H9 (cell line): ENCODE measurements at regions not wholly inside any gene's neighbourhood (a gene's known extent, or its start where the extent isn't known, plus 50 kb on each side); places are given as distances from the start of the nearest gene placed in this dataset.

Experiments used
- DNase-seq: peaks from one replicate; pipeline ENCODE4 v3.0.0-alpha.2; 2017
- H2AFZ ChIP-seq: one replicate; pipeline ENCODE4 v1.6.1; 2013; ENCODE audit warnings: mild to moderate bottlenecking, low read length, control low read depth, moderate library complexity
- H2AK5ac ChIP-seq: 2 replicates; pipeline ENCODE4 v1.6.1; 2013; ENCODE audit warnings: low read length, control low read depth, mixed read lengths; ENCODE audit not compliant: insufficient read length
- H2BK120ac ChIP-seq: one replicate; pipeline ENCODE4 v1.6.1; 2013; ENCODE audit warnings: low read depth, mild to moderate bottlenecking, low read length, control low read depth, inconsistent platforms; ENCODE audit not compliant: poor library complexity, severe bottlenecking
- H2BK12ac ChIP-seq: 2 replicates; pipeline ENCODE4 v1.6.1; 2013; ENCODE audit warnings: low read length, control low read depth, mixed read lengths, low read depth; ENCODE audit not compliant: insufficient read length
- H2BK15ac ChIP-seq: 2 replicates; pipeline ENCODE4 v1.6.1; 2013; ENCODE audit warnings: low read depth, low read length, control low read depth
- H2BK20ac ChIP-seq: one replicate; pipeline ENCODE4 v1.6.1; 2013; ENCODE audit warnings: low read depth, mild to moderate bottlenecking, low read length, control low read depth, inconsistent platforms; ENCODE audit not compliant: poor library complexity, severe bottlenecking
- H2BK5ac ChIP-seq: 2 replicates; pipeline ENCODE4 v1.6.1; 2013; ENCODE audit warnings: low read length, control low read depth, mixed read lengths; ENCODE audit not compliant: insufficient read length
- H3K14ac ChIP-seq: 2 replicates; pipeline ENCODE4 v1.6.1; 2013; ENCODE audit warnings: low read length, control low read depth; ENCODE audit not compliant: insufficient read depth
- H3K18ac ChIP-seq: 2 replicates; pipeline ENCODE4 v1.6.1; 2013; ENCODE audit warnings: low read depth, mild to moderate bottlenecking, mixed read lengths, low read length, control low read depth; ENCODE audit not compliant: insufficient read length
- H3K23ac ChIP-seq: 2 replicates; pipeline ENCODE4 v1.6.1; 2013; ENCODE audit warnings: low read length, control low read depth, mixed read lengths, low read depth; ENCODE audit not compliant: insufficient read length
- H3K23me2 ChIP-seq: 2 replicates; pipeline ENCODE4 v1.6.1; 2013; ENCODE audit warnings: low read depth, mild to moderate bottlenecking, mixed read lengths, low read length, control low read depth; ENCODE audit not compliant: insufficient read length, poor library complexity, severe bottlenecking
- H3K27ac ChIP-seq: 2 replicates; pipeline ENCODE4 v1.5.1; 2013; ENCODE audit warnings: low read length, control low read depth, mixed read lengths, low read depth; ENCODE audit not compliant: insufficient read length
- H3K27me3 ChIP-seq: 2 replicates; pipeline ENCODE4 v1.6.1; 2013; ENCODE audit warnings: low read length, control low read depth, inconsistent platforms; ENCODE audit not compliant: insufficient read depth
- H3K4ac ChIP-seq: 2 replicates; pipeline ENCODE4 v1.6.1; 2013; ENCODE audit warnings: low read depth, mild to moderate bottlenecking, control low read depth, inconsistent platforms, low read length, moderate library complexity
- H3K4me1 ChIP-seq: 2 replicates; pipeline ENCODE4 v1.6.1; 2013; ENCODE audit warnings: low read length, control low read depth, inconsistent platforms; ENCODE audit not compliant: insufficient read depth
- H3K4me2 ChIP-seq: 2 replicates; pipeline ENCODE4 v1.6.1; 2013; ENCODE audit warnings: low read length, control low read depth, mixed read lengths; ENCODE audit not compliant: insufficient read length, insufficient read depth
- H3K56ac ChIP-seq: 2 replicates; pipeline ENCODE4 v1.6.1; 2013; ENCODE audit warnings: low read depth, mild to moderate bottlenecking, mixed read lengths, low read length, control low read depth; ENCODE audit not compliant: insufficient read length
- H3K79me1 ChIP-seq: 2 replicates; pipeline ENCODE4 v1.6.1; 2013; ENCODE audit warnings: low read depth, mild to moderate bottlenecking, moderate library complexity, low read length, control low read depth, inconsistent platforms; ENCODE audit not compliant: insufficient read depth, poor library complexity, severe bottlenecking
- H3K79me2 ChIP-seq: 2 replicates; pipeline ENCODE4 v1.6.1; 2013; ENCODE audit warnings: low read length, control low read depth, inconsistent platforms; ENCODE audit not compliant: insufficient read depth
- H3K9ac ChIP-seq: 2 replicates; pipeline ENCODE4 v1.6.1; 2013; ENCODE audit warnings: low read length, control low read depth, mixed read lengths; ENCODE audit not compliant: insufficient read length; ENCODE audit errors: extremely low read depth
- H3K9me3 ChIP-seq: one replicate; pipeline ENCODE4 v1.6.1; 2013; ENCODE audit warnings: low read depth, low read length, inconsistent platforms; ENCODE audit not compliant: control insufficient read depth
- H3T11ph ChIP-seq: one replicate; pipeline ENCODE4 v1.6.1; 2013; ENCODE audit warnings: mild to moderate bottlenecking, low read length, control low read depth, inconsistent platforms
- H4K20me1 ChIP-seq: one replicate; pipeline ENCODE4 v1.6.1; 2013; ENCODE audit not compliant: control insufficient read depth, insufficient read length, insufficient read depth
- H4K5ac ChIP-seq: 2 replicates; pipeline ENCODE4 v1.6.1; 2013; ENCODE audit warnings: low read depth, mild to moderate bottlenecking, mixed read lengths, low read length, control low read depth; ENCODE audit not compliant: insufficient read length
- H4K8ac ChIP-seq: replicated peaks from 2 replicates; pipeline ENCODE4 v1.6.1; 2013; ENCODE audit warnings: low read length, control low read depth, mixed read lengths, low read depth; ENCODE audit not compliant: insufficient read length
- H4K91ac ChIP-seq: 2 replicates; pipeline ENCODE4 v1.6.1; 2013; ENCODE audit warnings: low read depth, mild to moderate bottlenecking, moderate library complexity, mixed read lengths, low read length, control low read depth; ENCODE audit not compliant: insufficient read length
- H3K27ac Mint-ChIP-seq, 3 experiments: 2 replicates in 2 of 3; 3 replicates in 1 of 3; pipeline ENCODE4 v1.8.0; 2020 to 2021; ENCODE audit warnings: mixed read lengths in 3 of 3, mild to moderate bottlenecking in 1 of 3, moderate library complexity in 1 of 3
- H3K27me3 Mint-ChIP-seq: 2 replicates; pipeline ENCODE4 v1.8.0; 2021; ENCODE audit warnings: low read depth, mild to moderate bottlenecking, moderate library complexity, mixed read lengths
- H3K36me3 Mint-ChIP-seq, 3 experiments: 2 replicates in 2 of 3; 3 replicates in 1 of 3; pipeline ENCODE4 v1.8.0; 2020 to 2021; ENCODE audit warnings: low read depth in 3 of 3, mixed read lengths in 3 of 3; ENCODE audit not compliant: insufficient read depth in 1 of 3
- H3K4me1 Mint-ChIP-seq, 2 experiments: 2 replicates each; pipeline ENCODE4 v1.8.0; 2020; ENCODE audit warnings: mixed read lengths in 2 of 2
- H3K4me3 Mint-ChIP-seq, 2 experiments: 2 replicates in 1 of 2; 3 replicates in 1 of 2; pipeline ENCODE4 v1.8.0; 2020 to 2021; ENCODE audit warnings: mild to moderate bottlenecking in 2 of 2, mixed read lengths in 2 of 2, moderate library complexity in 1 of 2
- H3K9me3 Mint-ChIP-seq, 2 experiments: 2 replicates in 1 of 2; 3 replicates in 1 of 2; pipeline ENCODE4 v1.8.0; 2020; ENCODE audit warnings: mild to moderate bottlenecking in 2 of 2, mixed read lengths in 2 of 2, moderate library complexity in 1 of 2
- WGBS: extraction: QIAGEN DNeasy Blood & Tissue Kit; methylation state at CpG from one replicate; pipeline ENCODE4 v1.1.7; 2013; ENCODE audit warnings: missing lambda C conversion rate, low lambda C conversion rate, mixed read lengths; ENCODE audit not compliant: insufficient read length; ENCODE audit errors: extremely low coverage; 5-methylcytosine and 5-hydroxymethylcytosine counted together
- TF ChIP-seq, protein P1 (sequence below): fragments of 200-600 bp; sonication (generic); conservative IDR thresholded peaks from 3 replicates; pipeline ENCODE4 v1.8.0; 2021; ENCODE audit warnings: antibody characterized with exemption, mild to moderate bottlenecking

DNA sequence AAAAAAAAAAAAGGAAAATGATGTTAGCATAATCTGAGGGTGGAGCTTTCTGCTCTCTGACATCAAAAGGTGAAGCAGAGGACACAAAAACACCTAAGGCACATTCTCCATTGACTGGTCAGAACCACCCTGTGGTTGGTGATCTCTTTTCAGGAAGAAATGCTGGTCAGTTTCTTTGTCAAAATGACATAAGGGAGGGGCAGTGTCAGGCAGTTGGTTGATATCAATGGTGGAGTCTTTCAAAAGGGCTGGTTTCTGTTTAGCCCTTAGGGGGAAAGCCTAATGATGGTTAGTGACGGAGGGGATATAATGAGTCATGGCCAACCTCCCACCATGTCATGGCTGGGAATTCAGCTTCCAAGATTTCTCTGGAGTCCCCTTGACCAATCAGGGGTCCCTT lies 185.9 kb upstream of the GBE1 start:
- no CpG with 5 or more reads among the region's 1 CpG for WGBS
- H2BK12ac ChIP-seq: no peak overlapping the region
- Mint-ChIP-seq H3K36me3 (peaks cover 6 to 34% (median 12%) of the 10 kb centered on the region in 3 experiments), H3K27ac (no peak overlapping the region), H3K4me3 (no peak overlapping the region), H3K27me3 (no peaks in the 10 kb centered on the region), H3K4me1 (peaks cover 3 to 8% of the 10 kb centered on the region in 2 experiments), H3K9me3 (peaks cover 25 to 28% of the 10 kb centered on the region in 2 experiments)
- no peaks in the 10 kb centered on the region; the same call in 1 of the 2 replicates for H3K4me1 ChIP-seq
- no peak overlapping the region for H3K27ac ChIP-seq
- H3K4ac ChIP-seq: no peak overlapping the region
- H2BK120ac ChIP-seq: no peak overlapping the region
- H2BK5ac ChIP-seq: no peak overlapping the region
- H2BK20ac ChIP-seq: no peak overlapping the region
- H4K91ac ChIP-seq: no peak overlapping the region
- H2AK5ac ChIP-seq: no peak overlapping the region
- H3K4me2 ChIP-seq: no peak overlapping the region
- no peaks in the 10 kb centered on the region for H3K27me3 ChIP-seq
- no peaks in the 10 kb centered on the region for H3K79me1 ChIP-seq
- H3K56ac ChIP-seq: no peak overlapping the region
- no peak overlapping the region for H3K14ac ChIP-seq
- DNase-seq: no peak
- H3K18ac ChIP-seq: no peak overlapping the region
- TF ChIP-seq, protein P1, sequence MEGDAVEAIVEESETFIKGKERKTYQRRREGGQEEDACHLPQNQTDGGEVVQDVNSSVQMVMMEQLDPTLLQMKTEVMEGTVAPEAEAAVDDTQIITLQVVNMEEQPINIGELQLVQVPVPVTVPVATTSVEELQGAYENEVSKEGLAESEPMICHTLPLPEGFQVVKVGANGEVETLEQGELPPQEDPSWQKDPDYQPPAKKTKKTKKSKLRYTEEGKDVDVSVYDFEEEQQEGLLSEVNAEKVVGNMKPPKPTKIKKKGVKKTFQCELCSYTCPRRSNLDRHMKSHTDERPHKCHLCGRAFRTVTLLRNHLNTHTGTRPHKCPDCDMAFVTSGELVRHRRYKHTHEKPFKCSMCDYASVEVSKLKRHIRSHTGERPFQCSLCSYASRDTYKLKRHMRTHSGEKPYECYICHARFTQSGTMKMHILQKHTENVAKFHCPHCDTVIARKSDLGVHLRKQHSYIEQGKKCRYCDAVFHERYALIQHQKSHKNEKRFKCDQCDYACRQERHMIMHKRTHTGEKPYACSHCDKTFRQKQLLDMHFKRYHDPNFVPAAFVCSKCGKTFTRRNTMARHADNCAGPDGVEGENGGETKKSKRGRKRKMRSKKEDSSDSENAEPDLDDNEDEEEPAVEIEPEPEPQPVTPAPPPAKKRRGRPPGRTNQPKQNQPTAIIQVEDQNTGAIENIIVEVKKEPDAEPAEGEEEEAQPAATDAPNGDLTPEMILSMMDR: no peak
- no peak overlapping the region for H4K5ac ChIP-seq
- no peak overlapping the region for H2BK15ac ChIP-seq
- H2AFZ ChIP-seq: no peak overlapping the region
- no peak overlapping the region for H3T11ph ChIP-seq
- H3K9me3 ChIP-seq: no peaks in the 10 kb centered on the region
- H3K23me2 ChIP-seq: no peaks in the 10 kb centered on the region
- no peak overlapping the region for H3K23ac ChIP-seq
- no peaks in the 10 kb centered on the region for H4K20me1 ChIP-seq
- H3K79me2 ChIP-seq: no peaks in the 10 kb centered on the region
- H4K8ac ChIP-seq: no peak overlapping the region
- H3K9ac ChIP-seq: no peak overlapping the region
